A673 (cell line): ENCODE measurements at regions not wholly inside any gene's neighbourhood (a gene's known extent, or its start where the extent isn't known, plus 50 kb on each side); places are given as distances from the start of the nearest gene placed in this dataset.

ENCODE experiments used
- BruUV-seq: library from RNA; stranded (reverse); fragments of 400-500 nt; replicated peaks from 2 replicates; lab custom pipeline; 2021; lab: Mats Ljungman, UMichigan
- CTCF ChIA-PET: fragments of 300-600 bp; sonication (Branson Sonifier 250); formaldehyde crosslinking; loops from one replicate; lab custom pipeline; 2022; ENCODE audit warnings: antibody characterized with exemption; lab: Charles Lee
- POLR2A ChIA-PET: fragments of 300-600 bp; sonication (Branson Sonifier 250); formaldehyde crosslinking; loops from one replicate; lab custom pipeline; 2022; ENCODE audit warnings: antibody characterized with exemption; ENCODE audit not compliant: low non-redundant PET; lab: Charles Lee
- DNase-seq: peaks from one replicate; pipeline ENCODE4 v3.0.0-alpha.2; 2015; ENCODE audit warnings: low spot score
- H3K27ac ChIP-seq: fragments of 200-600 bp; sonication (generic); 2 replicates; pipeline ENCODE4 v1.5.1; 2016; ENCODE audit warnings: mixed run types, low read depth, mild to moderate bottlenecking, mixed read lengths, antibody characterized with exemption, low read length; ENCODE audit not compliant: poor library complexity, severe bottlenecking
- H3K27me3 ChIP-seq: fragments of 200-600 bp; sonication (generic); replicated peaks from 2 replicates; pipeline ENCODE4 v1.6.1; 2017; ENCODE audit warnings: mixed run types, low read depth, mild to moderate bottlenecking, mixed read lengths, antibody characterized with exemption, low read length; ENCODE audit not compliant: insufficient read depth, poor library complexity
- H3K36me3 ChIP-seq: fragments of 200-600 bp; sonication (generic); 2 replicates; pipeline ENCODE4 v1.6.1; 2016; ENCODE audit warnings: mixed run types, mild to moderate bottlenecking, mixed read lengths, antibody characterized with exemption, low read length; ENCODE audit not compliant: insufficient read depth, poor library complexity, severe bottlenecking
- H3K4me1 ChIP-seq: fragments of 200-600 bp; sonication (generic); 2 replicates; pipeline ENCODE4 v1.6.1; 2017; ENCODE audit warnings: mixed run types, mild to moderate bottlenecking, mixed read lengths, antibody characterized with exemption, low read length; ENCODE audit not compliant: insufficient read depth, poor library complexity, severe bottlenecking
- H3K4me3 ChIP-seq: fragments of 200-600 bp; sonication (generic); 2 replicates; pipeline ENCODE4 v1.5.1; 2016; ENCODE audit warnings: low read depth, mixed run types, mild to moderate bottlenecking, mixed read lengths, low read length; ENCODE audit not compliant: poor library complexity, severe bottlenecking
- H3K9me3 ChIP-seq: fragments of 200-600 bp; sonication (generic); 2 replicates; pipeline ENCODE4 v1.6.1; 2016; ENCODE audit warnings: mixed run types, low read depth, mild to moderate bottlenecking, mixed read lengths, antibody characterized with exemption, low read length; ENCODE audit not compliant: poor library complexity, severe bottlenecking
- EZH2 ChIP-seq: fragments of 200-600 bp; sonication (generic); IDR thresholded peaks from 2 replicates; pipeline ENCODE4 v1.6.1; 2017; ENCODE audit warnings: borderline replicate concordance, low read depth, mild to moderate bottlenecking, mixed read lengths, antibody characterized with exemption, low read length; ENCODE audit not compliant: poor library complexity, severe bottlenecking
- intact Hi-C: fragments of 100-400 bp; cut with micrococcal nuclease; formaldehyde crosslinking; loops from one replicate; pipeline ENCODE4 v1.10.0; 2022; ENCODE audit not compliant: unreplicated experiment
- TF ChIP-seq, protein P1 (sequence below): fragments of 300-800, 200-600 bp; sonication (generic); conservative IDR thresholded peaks from 2 replicates; pipeline ENCODE4 v1.5.1; 2017; ENCODE audit warnings: low read depth, mild to moderate bottlenecking, antibody characterized with exemption, low read length, moderate library complexity, mixed read lengths

DNA sequence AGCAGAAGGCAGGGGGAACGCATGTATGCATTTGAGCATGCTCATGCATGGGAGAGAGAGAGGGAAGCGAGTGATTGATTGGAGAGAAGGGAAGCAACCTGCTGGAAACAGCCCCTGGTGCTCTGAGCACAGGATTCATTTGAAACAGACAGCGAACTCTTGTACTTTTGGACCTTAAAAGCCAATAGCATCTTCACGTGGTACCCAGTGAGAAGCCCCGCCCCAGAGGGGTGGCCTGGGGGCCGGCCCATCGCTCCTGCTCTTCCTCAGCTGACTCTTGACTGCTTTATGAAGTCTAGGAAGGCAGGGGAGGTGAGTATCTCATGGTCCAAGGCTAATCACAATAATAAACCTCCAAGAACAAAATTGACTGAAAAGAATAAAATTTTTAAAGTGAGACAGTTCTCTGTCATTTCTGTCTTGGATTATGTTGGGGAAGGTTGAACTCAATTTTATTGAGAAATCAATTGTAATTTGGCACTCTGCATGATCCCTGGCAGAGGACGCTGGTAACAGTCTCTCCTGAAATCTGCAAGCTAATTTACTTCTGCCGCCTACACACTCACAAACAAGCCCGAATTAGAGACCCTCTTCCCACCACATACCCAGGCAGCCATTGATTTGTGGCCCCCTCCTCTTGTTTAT lies 168.2 kb upstream of the PPARGC1A start:
- H3K4me1 ChIP-seq = no peaks in the 10 kb centered on the region
- intact Hi-C loops = no loop called here
- H3K27ac ChIP-seq = no peak overlapping the region
- no peaks in the 10 kb centered on the region for H3K36me3 ChIP-seq
- DNase-seq = no peak
- ChIA-PET POLR2A (no interaction called here), CTCF (no interaction called here)
- H3K9me3 ChIP-seq = no peaks in the 10 kb centered on the region
- TF ChIP-seq EZH2 = no peak
- TF ChIP-seq, protein P1, sequence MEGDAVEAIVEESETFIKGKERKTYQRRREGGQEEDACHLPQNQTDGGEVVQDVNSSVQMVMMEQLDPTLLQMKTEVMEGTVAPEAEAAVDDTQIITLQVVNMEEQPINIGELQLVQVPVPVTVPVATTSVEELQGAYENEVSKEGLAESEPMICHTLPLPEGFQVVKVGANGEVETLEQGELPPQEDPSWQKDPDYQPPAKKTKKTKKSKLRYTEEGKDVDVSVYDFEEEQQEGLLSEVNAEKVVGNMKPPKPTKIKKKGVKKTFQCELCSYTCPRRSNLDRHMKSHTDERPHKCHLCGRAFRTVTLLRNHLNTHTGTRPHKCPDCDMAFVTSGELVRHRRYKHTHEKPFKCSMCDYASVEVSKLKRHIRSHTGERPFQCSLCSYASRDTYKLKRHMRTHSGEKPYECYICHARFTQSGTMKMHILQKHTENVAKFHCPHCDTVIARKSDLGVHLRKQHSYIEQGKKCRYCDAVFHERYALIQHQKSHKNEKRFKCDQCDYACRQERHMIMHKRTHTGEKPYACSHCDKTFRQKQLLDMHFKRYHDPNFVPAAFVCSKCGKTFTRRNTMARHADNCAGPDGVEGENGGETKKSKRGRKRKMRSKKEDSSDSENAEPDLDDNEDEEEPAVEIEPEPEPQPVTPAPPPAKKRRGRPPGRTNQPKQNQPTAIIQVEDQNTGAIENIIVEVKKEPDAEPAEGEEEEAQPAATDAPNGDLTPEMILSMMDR = no peak
- H3K27me3 ChIP-seq = no peaks in the 10 kb centered on the region
- no peak overlapping the region for H3K4me3 ChIP-seq
- no TSS peak for BruUV-seq

DNA sequence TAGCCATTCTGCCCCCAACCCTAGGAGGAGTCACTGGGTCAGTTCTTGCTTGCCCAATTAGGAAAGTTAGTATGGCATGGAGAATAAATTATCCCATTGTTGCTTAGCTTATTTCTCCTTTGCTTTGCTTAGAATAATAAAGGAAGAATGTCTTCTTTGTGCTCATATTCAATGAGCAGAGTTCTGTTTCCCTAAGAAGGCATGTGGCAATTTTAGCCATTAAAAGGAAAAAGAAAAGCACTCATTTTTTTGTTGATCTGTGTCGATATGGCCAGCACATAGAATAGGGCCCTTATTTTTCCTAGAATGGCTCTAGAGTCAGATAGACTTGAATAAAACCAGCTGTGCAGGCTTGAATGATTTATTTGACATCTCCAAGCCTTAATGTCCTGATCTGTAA lies 166.4 kb upstream of the PPARGC1A start:
- intact Hi-C loops = no loop called here
- no TSS peak for BruUV-seq
- CTCF ChIA-PET = no interaction called here

DNA sequence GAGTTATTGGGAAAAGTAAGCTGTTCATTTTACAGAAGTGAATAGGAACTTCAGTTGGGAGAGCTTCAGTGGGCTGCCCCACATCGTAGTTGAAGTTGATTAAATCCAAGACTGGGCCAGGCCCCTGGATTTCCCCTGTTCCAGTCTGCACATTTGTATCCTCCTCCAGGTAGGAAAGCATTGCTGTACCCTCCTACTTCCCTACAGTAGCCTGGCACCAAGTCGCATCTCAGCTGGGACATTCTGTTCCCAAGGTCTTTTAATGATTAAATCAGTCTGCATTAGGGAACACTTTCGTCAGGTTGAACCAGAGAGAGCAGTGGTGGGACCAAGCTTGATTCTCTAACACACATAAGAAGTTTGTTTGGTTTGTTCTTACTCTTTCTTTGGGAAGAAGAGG lies 165.8 kb upstream of the PPARGC1A start:
- intact Hi-C loops = no loop called here
- H3K27me3 ChIP-seq = no peaks in the 10 kb centered on the region
- no peaks in the 10 kb centered on the region for H3K9me3 ChIP-seq
- no peak overlapping the region for H3K4me3 ChIP-seq
- H3K27ac ChIP-seq = no peak overlapping the region
- no peak for DNase-seq
- ChIA-PET CTCF (no interaction called here), POLR2A (no interaction called here)
- no TSS peak for BruUV-seq
- no peaks in the 10 kb centered on the region for H3K4me1 ChIP-seq
- H3K36me3 ChIP-seq = no peaks in the 10 kb centered on the region
- TF ChIP-seq EZH2 = no peak
- TF ChIP-seq, protein P1 = no peak

More for the DNA sequence above, 166.4 kb upstream of the PPARGC1A start:
- H3K27ac ChIP-seq = no peak overlapping the region
- no peaks in the 10 kb centered on the region for H3K36me3 ChIP-seq
- no peaks in the 10 kb centered on the region for H3K4me1 ChIP-seq
- H3K4me3 ChIP-seq = no peak overlapping the region
- POLR2A ChIA-PET = no interaction called here
- TF ChIP-seq, protein P1 = no peak
- TF ChIP-seq EZH2 = no peak
- DNase-seq = no peak
- H3K9me3 ChIP-seq = no peaks in the 10 kb centered on the region
- H3K27me3 ChIP-seq = no peaks in the 10 kb centered on the region
